Liver (tissue), 8 donors: ENCODE measurements at regions not wholly inside any gene's neighbourhood (a gene's known extent, or its start where the extent isn't known, plus 50 kb on each side); places are given as distances from the start of the nearest gene placed in this dataset.

Experiments used
- DNase-seq: peaks from one replicate; pipeline ENCODE4 v3.0.0-alpha.2; 2017; ENCODE audit warnings: low spot score
- H3K27ac ChIP-seq, 2 donors: one replicate each; pipeline ENCODE4 v1.7.0; 2013; ENCODE audit warnings: inconsistent platforms in 2 of 2, low read length in 2 of 2, control low read depth in 1 of 2, low read depth in 1 of 2, mild to moderate bottlenecking in 1 of 2
- H3K27me3 ChIP-seq, 4 donors: one replicate each; pipeline versions ENCODE4 v1.6.1 to v1.7.0; 2013; ENCODE audit warnings: low read length in 3 of 4, inconsistent platforms in 1 of 4, mild to moderate bottlenecking in 1 of 4, moderate library complexity in 1 of 4; ENCODE audit not compliant: control insufficient read depth in 4 of 4, insufficient read depth in 4 of 4
- H3K36me3 ChIP-seq, 4 donors: one replicate each; pipeline versions ENCODE4 v1.6.1 to v1.7.0; 2013; ENCODE audit warnings: low read length in 3 of 4, mild to moderate bottlenecking in 3 of 4, low read depth in 1 of 4, moderate library complexity in 1 of 4; ENCODE audit not compliant: control insufficient read depth in 4 of 4, insufficient read depth in 3 of 4
- H3K4me1 ChIP-seq, 4 donors: one replicate each; pipeline versions ENCODE4 v1.6.1 to v1.7.0; 2013; ENCODE audit warnings: low read length in 3 of 4, mild to moderate bottlenecking in 3 of 4, moderate library complexity in 1 of 4; ENCODE audit not compliant: control insufficient read depth in 4 of 4, insufficient read depth in 4 of 4
- H3K4me3 ChIP-seq, 3 donors: one replicate each; pipeline versions ENCODE4 v1.6.1 to v1.7.0; 2013; ENCODE audit warnings: low read length in 3 of 3, control low read depth in 1 of 3, low read depth in 1 of 3, mild to moderate bottlenecking in 1 of 3
- H3K9ac ChIP-seq, 2 donors: one replicate each; pipeline ENCODE4 v1.7.0; 2013; ENCODE audit warnings: low read length in 2 of 2, mild to moderate bottlenecking in 2 of 2, moderate library complexity in 2 of 2, control low read depth in 1 of 2, low read depth in 1 of 2
- H3K9me3 ChIP-seq, 4 donors: one replicate each; pipeline versions ENCODE4 v1.6.1 to v1.7.0; 2013; ENCODE audit warnings: low read length in 3 of 4; ENCODE audit not compliant: control insufficient read depth in 4 of 4
- ATF3 ChIP-seq: IDR thresholded peaks from 2 replicates; pipeline ENCODE4 v1.6.1; 2016; ENCODE audit warnings: antibody characterized with exemption
- CTCF ChIP-seq: fragments of 150-350 bp; IDR thresholded peaks from 2 replicates; pipeline ENCODE4 v1.5.1; 2017; ENCODE audit warnings: improper control_type of control experiment, low read depth, low read length; ENCODE audit not compliant: missing input control
- FOXA1 ChIP-seq: IDR thresholded peaks from 2 replicates; pipeline ENCODE4 v1.6.1; 2016; ENCODE audit warnings: antibody characterized with exemption
- FOXA2 ChIP-seq: IDR thresholded peaks from 2 replicates; pipeline ENCODE4 v1.6.1; 2016; ENCODE audit warnings: antibody characterized with exemption
- GABPA ChIP-seq, 2 donors: IDR thresholded peaks in 1 of 2; conservative IDR thresholded peaks in 1 of 2; 2 replicates each; pipeline ENCODE4 v1.6.1; 2016; ENCODE audit warnings: antibody characterized with exemption in 2 of 2, mild to moderate bottlenecking in 1 of 2, moderate library complexity in 1 of 2
- HNF4A ChIP-seq, 2 donors: conservative IDR thresholded peaks; 2 replicates each; pipeline ENCODE4 v1.6.1; 2016; ENCODE audit warnings: antibody characterized with exemption in 2 of 2, mild to moderate bottlenecking in 2 of 2
- HNF4G ChIP-seq: IDR thresholded peaks from 2 replicates; pipeline ENCODE4 v1.6.1; 2016; ENCODE audit warnings: antibody characterized with exemption
- JUND ChIP-seq, 2 donors: IDR thresholded peaks; 2 replicates each; pipeline ENCODE4 v1.6.1; 2016; ENCODE audit warnings: antibody characterized with exemption in 2 of 2
- MAX ChIP-seq: IDR thresholded peaks from 2 replicates; pipeline ENCODE4 v1.6.1; 2016; ENCODE audit warnings: antibody characterized with exemption
- NR2F2 ChIP-seq: IDR thresholded peaks from 2 replicates; pipeline ENCODE4 v1.6.1; 2016; ENCODE audit warnings: antibody characterized with exemption
- RAD21 ChIP-seq, 2 donors: IDR thresholded peaks; 2 replicates each; pipeline ENCODE4 v1.6.1; 2016; ENCODE audit warnings: antibody characterized with exemption in 2 of 2, mild to moderate bottlenecking in 2 of 2
- SP1 ChIP-seq: IDR thresholded peaks from 2 replicates; pipeline ENCODE4 v1.6.1; 2018; ENCODE audit warnings: antibody characterized with exemption, mild to moderate bottlenecking
- TAF1 ChIP-seq: conservative IDR thresholded peaks from 2 replicates; pipeline ENCODE4 v1.6.1; 2016; ENCODE audit warnings: antibody characterized with exemption, mild to moderate bottlenecking
- ZBTB33 ChIP-seq: IDR thresholded peaks from 2 replicates; pipeline ENCODE4 v1.6.1; 2016; ENCODE audit warnings: antibody characterized with exemption
- WGBS: extraction: QIAGEN DNeasy Blood & Tissue Kit; methylation state at CpG from one replicate; pipeline ENCODE4 v1.1.7; 2013; 5-methylcytosine and 5-hydroxymethylcytosine counted together
- donor health status: healthy.
- donor health status: healthy.
- donor health status: healthy.
- donor health status: healthy.
- donor health status: healthy.

- no peak overlapping the region for H3K27ac ChIP-seq
- no peaks in the 10 kb centered on the region for H3K9me3 ChIP-seq
- no peak for TF ChIP-seq JUND (IDR thresholded peaks at IDR 0.05)
- no peak overlapping the region for H3K9ac ChIP-seq
- no peaks in the 10 kb centered on the region for H3K36me3 ChIP-seq
- H3K4me1 ChIP-seq: peaks cover 0 to 10% (median 4%) of the 10 kb centered on the region in 4 donors
- no peaks in the 10 kb centered on the region for H3K27me3 ChIP-seq
- H3K4me3 ChIP-seq: no peak overlapping the region
- WGBS: 85% methylated on average over 6 of the region's 6 CpGs
- DNase-seq: no peak
Measured at GRCh38 chr6:40887792-40888340, 151.2 kb downstream of the UNC5CL start.

- H3K27me3 ChIP-seq: no peaks in the 10 kb centered on the region
- H3K9ac ChIP-seq: no peak overlapping the region
- peaks cover 0 to 10% (median 4%) of the 10 kb centered on the region in 4 donors for H3K4me1 ChIP-seq
- no peaks in the 10 kb centered on the region for H3K9me3 ChIP-seq
- DNase-seq: no peak
- no peak overlapping the region for H3K4me3 ChIP-seq
- H3K36me3 ChIP-seq: no peaks in the 10 kb centered on the region
- 84% methylated on average over 8 of the region's 8 CpGs for WGBS
- TF ChIP-seq FOXA1 (no peak), CTCF (peak; percentile 1), HNF4G (no peak), TAF1 (no peak), FOXA2 (no peak)
- H3K27ac ChIP-seq: no peak overlapping the region
Measured at GRCh38 chr6:40887079-40887791, 151.8 kb downstream of the UNC5CL start.

GRCh38 chr6:40885139-40885774, 153.8 kb downstream of the UNC5CL start:
- 55% methylated on average over 5 of the region's 5 CpGs for WGBS
- H3K4me3 ChIP-seq: no peak overlapping the region
- H3K27me3 ChIP-seq: no peaks in the 10 kb centered on the region
- no peaks in the 10 kb centered on the region for H3K9me3 ChIP-seq
- TF ChIP-seq FOXA2 (no peak), ZBTB33 (no peak), SP1 (no peak), GABPA (IDR thresholded peaks at IDR 0.05 in 1 of 2, conservative IDR thresholded peaks at IDR 0.05 in 1 of 2) (no peak), RAD21 (IDR thresholded peaks at IDR 0.05) (no peak), MAX (no peak), CTCF (no peak), JUND (IDR thresholded peaks at IDR 0.05) (no peak), HNF4A (conservative IDR thresholded peaks at IDR 0.05) (no peak), NR2F2 (no peak), ATF3 (no peak), HNF4G (no peak)
- no peak overlapping the region for H3K9ac ChIP-seq
- H3K4me1 ChIP-seq: peaks cover 0 to 10% (median 4%) of the 10 kb centered on the region in 4 donors
- H3K27ac ChIP-seq: no peak overlapping the region
- H3K36me3 ChIP-seq: no peaks in the 10 kb centered on the region
- no peak for DNase-seq
